Ovary (tissue), 7 donors: ENCODE measurements at regions not wholly inside any gene's neighbourhood (a gene's known extent, or its start where the extent isn't known, plus 50 kb on each side); places are given as distances from the start of the nearest gene placed in this dataset.

Experiments
- DNase-seq, 5 donors: peaks; one replicate each; pipeline ENCODE4 v3.0.0-alpha.2; 2019 to 2020
- H3K27ac ChIP-seq, 2 donors: fragments of 200-600 bp; one replicate each; pipeline versions ENCODE4 v1.5.1 to v1.8.0; 2019 to 2022
- H3K27me3 ChIP-seq: fragments of 200-600 bp; one replicate; pipeline ENCODE4 v1.8.0; 2022
- H3K36me3 ChIP-seq: fragments of 200-600 bp; sonication (generic); one replicate; pipeline ENCODE4 v1.5.1; 2019
- H3K4me1 ChIP-seq: one replicate; pipeline ENCODE4 v1.8.1; 2013; ENCODE audit warnings: mild to moderate bottlenecking, moderate library complexity; ENCODE audit not compliant: insufficient read depth
- H3K4me3 ChIP-seq: fragments of 200-600 bp; sonication (generic); one replicate; pipeline ENCODE4 v1.5.1; 2017
- H3K9me3 ChIP-seq, 2 donors: fragments of 200-600 bp in 1 of 2; sonication (generic) in 1 of 2; one replicate each; pipeline versions ENCODE4 v1.5.1 to v1.8.1; 2013 to 2019; ENCODE audit warnings: mild to moderate bottlenecking in 1 of 2, moderate library complexity in 1 of 2
- EP300 ChIP-seq: sonication (generic); formaldehyde crosslinking; IDR thresholded peaks from one replicate; pipeline ENCODE4 v1.6.1; 2017; ENCODE audit warnings: antibody characterized with exemption
- POLR2A ChIP-seq: fragments of 450-650 bp; IDR thresholded peaks from one replicate; pipeline ENCODE4 v1.6.1; 2017; ENCODE audit warnings: antibody characterized with exemption, mild to moderate bottlenecking, moderate library complexity
- WGBS, 3 donors: extraction: QIAGEN DNeasy Blood & Tissue Kit in 1 of 3; methylation state at CpG; one replicate each; pipeline versions ENCODE4 v1.1.5 to v1.1.7; 2013 to 2017; 5-methylcytosine and 5-hydroxymethylcytosine counted together
- intact Hi-C, 4 donors: fragments of 100-400 bp; cut with DNase I; formaldehyde crosslinking; loops; one replicate each; pipeline versions ENCODE4 v1.11.0 to v1.15.1; 2022 to 2023
- TF ChIP-seq, protein P1 (sequence below), 3 donors: fragments of 450-650 bp in 2 of 3; fragments of 200-600 bp in 1 of 3; IDR thresholded peaks; one replicate each; pipeline versions ENCODE4 v1.5.1 to v1.8.0; 2016 to 2022; ENCODE audit warnings: antibody characterized with exemption in 3 of 3, mild to moderate bottlenecking in 1 of 3
- donor health status: DM: no; HTN: no; CAD: no; lungs with moderate emphysema.
- donor health status: DM: no; HTN: no; CAD: no.
- donor health status: Bipolar disorder and iron deficiency.
- donor health status: DM: no; HTN: no; CAD: no.
- donor health status: DM: yes; HTN: yes; CAD: no.

DNA sequence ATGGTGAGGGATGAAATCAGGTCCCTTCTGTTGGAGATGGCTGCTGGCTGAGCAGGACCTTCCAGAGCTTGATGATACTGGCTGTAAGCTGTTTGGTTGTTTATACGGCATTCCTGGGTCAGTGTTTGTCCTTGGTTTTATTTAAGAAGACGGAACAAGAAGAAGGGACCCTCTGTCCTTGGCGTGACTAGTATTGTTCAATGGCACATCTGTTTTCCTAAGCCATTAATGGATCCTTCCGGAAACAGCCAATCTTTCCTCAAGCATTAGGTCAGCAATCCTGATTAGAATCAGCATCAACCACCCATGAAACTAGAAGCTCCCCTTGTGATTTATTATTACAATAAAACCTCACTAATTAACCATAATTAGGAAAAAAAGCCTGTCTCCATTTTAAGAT is 128.7 kb upstream of the KIAA1217 start:
- no peak overlapping the region for H3K4me3 ChIP-seq
- TF ChIP-seq, protein P1, sequence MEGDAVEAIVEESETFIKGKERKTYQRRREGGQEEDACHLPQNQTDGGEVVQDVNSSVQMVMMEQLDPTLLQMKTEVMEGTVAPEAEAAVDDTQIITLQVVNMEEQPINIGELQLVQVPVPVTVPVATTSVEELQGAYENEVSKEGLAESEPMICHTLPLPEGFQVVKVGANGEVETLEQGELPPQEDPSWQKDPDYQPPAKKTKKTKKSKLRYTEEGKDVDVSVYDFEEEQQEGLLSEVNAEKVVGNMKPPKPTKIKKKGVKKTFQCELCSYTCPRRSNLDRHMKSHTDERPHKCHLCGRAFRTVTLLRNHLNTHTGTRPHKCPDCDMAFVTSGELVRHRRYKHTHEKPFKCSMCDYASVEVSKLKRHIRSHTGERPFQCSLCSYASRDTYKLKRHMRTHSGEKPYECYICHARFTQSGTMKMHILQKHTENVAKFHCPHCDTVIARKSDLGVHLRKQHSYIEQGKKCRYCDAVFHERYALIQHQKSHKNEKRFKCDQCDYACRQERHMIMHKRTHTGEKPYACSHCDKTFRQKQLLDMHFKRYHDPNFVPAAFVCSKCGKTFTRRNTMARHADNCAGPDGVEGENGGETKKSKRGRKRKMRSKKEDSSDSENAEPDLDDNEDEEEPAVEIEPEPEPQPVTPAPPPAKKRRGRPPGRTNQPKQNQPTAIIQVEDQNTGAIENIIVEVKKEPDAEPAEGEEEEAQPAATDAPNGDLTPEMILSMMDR (IDR thresholded peaks at IDR 0.05): no peak
- TF ChIP-seq POLR2A (no peak), EP300 (no peak)
- no peaks in the 10 kb centered on the region for H3K4me1 ChIP-seq
- no peaks in the 10 kb centered on the region for H3K27me3 ChIP-seq
- DNase-seq: no peak
- intact Hi-C loops: no loop called here
- H3K36me3 ChIP-seq: no peaks in the 10 kb centered on the region
- 76 to 83% (median 81%) methylated on average over 4 of the region's 4 CpGs for WGBS, 3 donors
- H3K27ac ChIP-seq: no peak overlapping the region
- H3K9me3 ChIP-seq: no peaks in the 10 kb centered on the region

- Histone ChIP-seq H3K9me3 (no peaks in the 10 kb centered on the region), H3K4me3 (no peak overlapping the region), H3K27ac (no peak overlapping the region), H3K36me3 (no peaks in the 10 kb centered on the region), H3K27me3 (no peaks in the 10 kb centered on the region), H3K4me1 (peaks cover 3% of the 10 kb centered on the region)
- WGBS, 3 donors: 10 to 13% (median 12%) methylated on average over 3 of the region's 3 CpGs
- no peak for DNase-seq
- TF ChIP-seq, protein P1 (IDR thresholded peaks at IDR 0.05): no peak
- TF ChIP-seq POLR2A: no peak
- TF ChIP-seq EP300: no peak
- intact Hi-C loops: no loop called here
Observed at GRCh38 chr10:24086296-24087086, 122.4 kb upstream of the KIAA1217 start.

- no peak for DNase-seq
- TF ChIP-seq POLR2A: no peak
- TF ChIP-seq, protein P1 (IDR thresholded peaks at IDR 0.05): no peak
- TF ChIP-seq EP300: no peak
- intact Hi-C loops: no loop called here
- Histone ChIP-seq H3K27me3 (no peaks in the 10 kb centered on the region), H3K27ac (no peak overlapping the region), H3K4me1 (no peaks in the 10 kb centered on the region), H3K4me3 (no peak overlapping the region), H3K9me3 (no peaks in the 10 kb centered on the region), H3K36me3 (no peaks in the 10 kb centered on the region)
- WGBS, 3 donors: 76 to 78% (median 77%) methylated on average over 2 of the region's 2 CpGs
Observed at GRCh38 chr10:24091256-24091655, 117.7 kb upstream of the KIAA1217 start.

DNA sequence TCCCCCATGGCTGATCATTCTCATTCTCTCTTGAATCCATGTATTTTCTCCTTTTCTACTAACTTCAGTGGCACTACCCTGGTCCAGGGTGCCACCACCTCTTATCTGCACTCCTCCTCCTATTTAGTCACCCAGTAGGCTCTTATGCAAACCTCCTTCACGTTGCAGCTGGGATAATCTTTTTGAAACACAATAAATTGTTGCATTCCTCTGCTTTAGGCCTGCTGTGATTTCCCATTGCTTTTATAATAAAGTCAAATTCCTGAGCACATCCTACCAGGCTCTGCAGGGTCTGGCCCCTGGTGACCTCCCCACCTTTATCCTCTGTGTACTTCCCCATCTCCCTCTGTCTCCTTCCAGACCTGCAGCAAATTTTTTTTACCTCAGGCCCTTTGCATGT is 112.7 kb upstream of the KIAA1217 start:
- no peaks in the 10 kb centered on the region for H3K36me3 ChIP-seq
- H3K9me3 ChIP-seq: no peaks in the 10 kb centered on the region
- H3K27me3 ChIP-seq: no peaks in the 10 kb centered on the region
- H3K4me3 ChIP-seq: no peak overlapping the region
- no peak for DNase-seq
- H3K4me1 ChIP-seq: no peaks in the 10 kb centered on the region
- 35 to 61% (median 50%) methylated on average over 1 of the region's 1 CpG for WGBS, 3 donors
- TF ChIP-seq, protein P1 (IDR thresholded peaks at IDR 0.05): no peak
- TF ChIP-seq POLR2A (no peak), EP300 (no peak)
- intact Hi-C loops: no loop called here
- no peak overlapping the region for H3K27ac ChIP-seq
